Activated naive CD4-positive, alpha-beta T cell treated with anti-CD3 and anti-CD28 coated beads, Interleukin-2, amount 50 U/mL, for 72 hours (primary cell): ENCODE measurements at regions not wholly inside any gene's neighbourhood (a gene's known extent, or its start where the extent isn't known, plus 50 kb on each side); places are given as distances from the start of the nearest gene placed in this dataset.

Experiments used
- ATAC-seq, 2 donors: fragments of 150-1000 bp; cut with Tn5 transposase; 2 replicates each; pipeline ENCODE4 v1.10.0; 2021; ENCODE audit warnings: mild to moderate bottlenecking in 2 of 2, moderate library complexity in 2 of 2
- DNase-seq, 2 donors: peaks; one replicate each; pipeline ENCODE4 v3.0.0; 2021 to 2022; ENCODE audit warnings: low spot score in 2 of 2
- H3K27ac Mint-ChIP-seq, 2 donors: one replicate each; pipeline ENCODE4 v1.8.0; 2022; ENCODE audit warnings: mild to moderate bottlenecking in 2 of 2, mixed read lengths in 2 of 2
- H3K36me3 Mint-ChIP-seq, 2 donors: one replicate each; pipeline ENCODE4 v1.8.0; 2022; ENCODE audit warnings: mixed read lengths in 2 of 2
- H3K9me3 Mint-ChIP-seq, 2 donors: one replicate each; pipeline ENCODE4 v1.8.0; 2022; ENCODE audit warnings: mixed read lengths in 2 of 2

DNA sequence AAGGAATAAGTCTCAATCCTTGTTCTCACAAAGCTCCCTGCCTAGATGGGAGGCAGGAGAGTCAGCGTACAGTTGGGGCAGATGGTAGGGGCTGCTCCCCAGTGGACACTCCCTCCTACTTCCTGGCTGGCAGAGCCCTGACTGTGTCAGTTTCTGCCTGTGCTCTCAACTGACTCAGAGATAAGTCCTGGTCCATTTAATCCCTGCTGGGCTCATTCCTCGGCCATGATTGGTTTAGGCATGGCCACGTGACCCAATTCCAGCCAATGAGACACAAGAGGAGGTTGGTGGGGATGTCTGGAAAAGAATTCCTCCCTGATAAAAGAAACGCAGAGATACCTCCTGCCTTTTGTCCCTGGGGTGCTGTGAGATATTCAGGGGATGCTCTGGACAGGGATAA lies 118.1 kb upstream of the SLC6A11 start:
- ATAC-seq: no peak
- Mint-ChIP-seq H3K27ac (no peak overlapping the region), H3K9me3 (no peaks in the 10 kb centered on the region), H3K36me3 (no peaks in the 10 kb centered on the region)
- no peak for DNase-seq

DNA sequence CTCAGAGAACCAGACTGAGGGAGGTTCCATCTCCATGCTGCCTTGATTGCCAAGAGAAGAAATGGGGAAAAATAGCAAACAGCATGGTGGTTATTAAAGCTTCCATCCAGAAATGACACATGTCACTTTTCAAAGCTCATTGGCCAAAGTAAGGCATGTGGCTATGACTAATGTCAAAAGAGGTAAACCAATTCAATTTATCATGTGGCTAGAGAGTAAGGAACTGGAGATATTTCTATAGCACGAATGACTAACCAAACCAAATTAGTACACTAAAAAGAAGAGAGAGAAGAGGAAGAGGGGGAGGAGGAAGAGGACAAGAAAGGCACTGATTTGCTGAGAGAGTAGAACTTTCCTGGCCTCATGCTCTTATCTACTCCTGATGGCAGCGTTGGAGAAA lies 115.2 kb upstream of the SLC6A11 start:
- Mint-ChIP-seq H3K9me3 (no peaks in the 10 kb centered on the region), H3K27ac (no peak overlapping the region), H3K36me3 (no peaks in the 10 kb centered on the region)
- ATAC-seq (peak; percentile 57 to 87), DNase-seq (no peak)

DNA sequence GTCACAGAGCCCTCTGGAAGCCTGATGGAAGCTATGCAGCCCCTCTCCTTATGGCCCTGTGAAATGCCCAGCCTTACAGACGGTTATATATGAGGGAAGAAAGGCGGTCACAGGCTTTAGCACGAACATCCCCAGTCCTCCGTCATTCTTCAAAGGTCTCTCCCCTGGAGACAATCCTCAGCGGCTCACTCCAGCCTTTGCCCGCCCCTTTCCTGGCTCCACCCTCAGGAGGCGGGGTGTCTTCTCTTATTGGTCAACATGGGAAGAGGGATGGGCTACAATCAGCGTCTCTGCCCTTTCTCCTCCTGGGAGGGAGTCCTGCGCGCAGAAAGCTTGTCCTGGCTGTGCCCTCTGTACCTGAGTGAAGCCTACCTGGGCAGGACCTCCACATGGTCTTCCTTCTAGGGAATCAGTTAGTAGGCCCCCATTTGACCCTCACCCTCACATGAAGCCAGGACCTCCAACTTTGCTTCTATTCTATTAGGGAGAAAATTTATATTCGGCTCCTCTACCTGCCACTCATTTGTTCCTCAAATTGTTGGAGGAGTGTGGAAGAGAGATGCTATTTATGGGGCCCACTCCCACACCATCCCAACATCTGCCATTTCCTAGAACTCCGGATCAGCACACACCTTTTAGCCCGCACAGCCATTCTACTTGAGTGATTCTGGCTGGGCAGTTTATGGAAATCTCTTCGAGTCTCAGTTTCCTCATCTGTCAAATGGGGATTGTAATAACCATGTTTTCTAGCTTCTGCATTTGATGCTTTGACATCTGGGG lies 112.9 kb upstream of the SLC6A11 start:
- H3K36me3 Mint-ChIP-seq: no peaks in the 10 kb centered on the region
- DNase-seq (peak in 1 of 2 donors; percentile 27), ATAC-seq (peak; percentile 31 to 43)
- H3K27ac Mint-ChIP-seq: no peak overlapping the region
- no peaks in the 10 kb centered on the region for H3K9me3 Mint-ChIP-seq

DNA sequence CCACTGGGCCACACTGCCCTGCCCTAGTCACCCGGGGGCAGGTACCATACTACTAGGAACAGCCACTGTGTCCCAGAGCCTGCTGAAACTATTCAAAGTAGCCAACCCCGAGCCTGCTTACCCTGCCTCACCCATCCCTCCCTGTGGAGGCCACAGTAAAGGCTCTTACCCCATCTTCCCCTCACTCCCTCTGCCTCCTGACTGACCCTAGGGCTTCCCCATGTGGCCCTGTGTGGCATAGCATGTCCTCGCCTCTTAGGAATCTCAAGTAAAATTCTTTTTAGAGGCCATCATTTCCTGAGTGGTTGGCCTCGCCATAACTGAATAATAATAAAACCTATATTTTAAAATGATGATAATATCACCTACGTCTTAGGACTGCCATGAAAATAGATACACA lies 112.2 kb upstream of the SLC6A11 start:
- no peak for DNase-seq
- peak in 1 of 2 donors; percentile 19 for ATAC-seq
- Mint-ChIP-seq H3K36me3 (no peaks in the 10 kb centered on the region), H3K27ac (no peak overlapping the region), H3K9me3 (no peaks in the 10 kb centered on the region)

DNA sequence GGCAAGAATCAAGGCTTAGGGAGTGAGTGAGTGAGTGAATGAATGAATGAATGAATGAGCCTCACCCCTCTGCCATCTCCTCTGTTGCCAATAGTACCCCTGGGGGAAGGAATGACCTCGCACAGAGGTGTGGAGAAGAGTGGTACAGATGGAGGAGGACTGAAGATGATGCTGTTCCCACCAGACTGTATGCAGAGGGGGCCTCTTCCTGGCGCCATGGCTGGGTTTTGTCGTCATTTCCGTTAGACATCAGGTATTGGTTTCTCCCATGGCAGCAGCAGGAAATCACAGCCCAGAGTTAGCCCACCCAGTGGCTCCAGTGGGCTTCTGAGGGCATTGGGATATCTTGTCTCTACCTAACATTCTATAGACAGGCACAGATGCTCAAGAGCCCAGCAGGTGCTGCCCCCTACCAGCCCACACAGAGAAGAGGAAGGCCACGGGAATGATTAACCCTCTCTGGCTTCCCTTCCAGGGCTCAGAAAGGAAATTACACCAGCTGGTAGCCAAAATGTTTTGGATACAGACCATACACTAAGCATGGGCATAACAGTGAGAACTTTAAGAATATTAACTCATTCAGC lies 109.8 kb upstream of the SLC6A11 start:
- Mint-ChIP-seq H3K27ac (no peak overlapping the region), H3K36me3 (no peaks in the 10 kb centered on the region), H3K9me3 (no peaks in the 10 kb centered on the region)
- no peak for DNase-seq
- ATAC-seq: no peak

DNA sequence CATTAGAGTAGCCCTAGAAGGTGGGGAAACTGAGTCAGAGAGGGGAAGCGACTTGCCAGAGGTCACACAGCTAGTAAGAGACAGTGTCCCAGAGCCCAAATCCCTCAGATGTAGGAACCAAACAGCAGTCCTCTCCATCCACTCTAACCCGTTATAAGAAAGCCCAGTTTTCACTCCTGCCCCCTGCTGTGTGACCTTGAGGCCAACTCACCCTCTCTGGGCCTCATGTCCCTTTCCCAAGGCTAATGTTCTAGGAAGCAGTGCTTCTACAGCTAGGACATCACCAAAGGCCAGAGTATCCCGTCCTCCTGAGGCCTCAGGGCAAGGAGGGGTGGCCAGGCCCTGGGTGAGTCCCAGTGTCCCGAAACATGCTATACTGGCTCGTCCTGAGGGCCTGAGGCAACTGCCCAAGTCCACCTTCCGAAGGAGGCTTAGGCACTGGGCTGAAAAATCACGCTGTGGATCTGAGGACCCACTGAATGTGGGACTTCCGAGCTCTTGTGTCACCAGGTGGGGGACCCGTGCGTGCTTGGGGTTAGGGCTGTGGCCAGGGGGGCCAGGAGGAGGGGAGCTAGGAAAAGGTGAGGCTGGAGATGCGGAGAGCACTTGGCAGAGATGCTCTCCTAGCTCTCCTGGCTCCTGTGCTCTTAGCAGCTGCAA lies 109.2 kb upstream of the SLC6A11 start:
- Mint-ChIP-seq H3K9me3 (no peaks in the 10 kb centered on the region), H3K27ac (no peak overlapping the region), H3K36me3 (no peaks in the 10 kb centered on the region)
- DNase-seq (no peak), ATAC-seq (no peak)

DNA sequence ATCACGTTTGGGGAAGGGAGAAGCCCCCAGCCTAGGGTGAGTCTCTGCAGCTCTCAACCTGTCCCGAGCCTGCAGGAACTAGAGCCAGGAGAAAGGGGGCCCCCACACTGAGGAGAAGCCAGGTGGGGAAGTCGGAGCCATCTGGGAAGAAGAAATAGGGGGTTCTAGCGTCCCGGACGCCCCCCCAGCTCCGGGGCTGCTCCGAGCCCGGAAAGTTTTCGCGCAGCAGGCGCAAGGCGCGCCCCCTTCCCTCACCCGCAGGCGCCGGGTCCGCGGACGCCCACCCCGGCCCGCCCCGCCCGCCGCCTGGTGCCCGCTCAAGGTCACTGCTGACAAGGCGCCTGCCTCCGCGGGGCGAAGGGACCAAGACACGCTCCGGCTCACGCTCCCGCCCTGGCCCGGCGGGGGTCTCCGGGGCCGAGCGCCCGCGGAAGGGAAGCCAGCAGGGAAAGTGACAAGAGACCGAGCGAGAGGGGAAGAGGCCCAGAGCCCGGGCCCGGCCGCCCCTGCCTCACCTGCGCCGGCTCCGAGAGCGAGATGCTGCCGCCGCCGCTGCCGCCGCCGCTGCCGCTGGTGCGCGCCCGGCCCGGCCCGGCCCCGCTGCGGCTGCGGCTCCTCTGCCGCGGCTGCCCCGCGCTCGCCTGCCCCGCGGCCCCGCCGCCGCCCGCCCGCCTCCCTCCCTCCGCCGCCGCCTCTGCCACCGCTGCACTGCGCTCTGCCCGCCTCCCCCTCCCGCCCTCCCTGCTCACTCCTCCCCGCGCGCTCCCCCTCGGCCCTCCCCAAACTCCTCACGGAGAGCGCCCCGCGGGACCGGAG lies 108.4 kb upstream of the SLC6A11 start:
- ATAC-seq: peak in 1 of 2 donors; percentile 48
- H3K27ac Mint-ChIP-seq: no peak overlapping the region
- H3K9me3 Mint-ChIP-seq: no peaks in the 10 kb centered on the region
- H3K36me3 Mint-ChIP-seq: no peaks in the 10 kb centered on the region
- DNase-seq: no peak

DNA sequence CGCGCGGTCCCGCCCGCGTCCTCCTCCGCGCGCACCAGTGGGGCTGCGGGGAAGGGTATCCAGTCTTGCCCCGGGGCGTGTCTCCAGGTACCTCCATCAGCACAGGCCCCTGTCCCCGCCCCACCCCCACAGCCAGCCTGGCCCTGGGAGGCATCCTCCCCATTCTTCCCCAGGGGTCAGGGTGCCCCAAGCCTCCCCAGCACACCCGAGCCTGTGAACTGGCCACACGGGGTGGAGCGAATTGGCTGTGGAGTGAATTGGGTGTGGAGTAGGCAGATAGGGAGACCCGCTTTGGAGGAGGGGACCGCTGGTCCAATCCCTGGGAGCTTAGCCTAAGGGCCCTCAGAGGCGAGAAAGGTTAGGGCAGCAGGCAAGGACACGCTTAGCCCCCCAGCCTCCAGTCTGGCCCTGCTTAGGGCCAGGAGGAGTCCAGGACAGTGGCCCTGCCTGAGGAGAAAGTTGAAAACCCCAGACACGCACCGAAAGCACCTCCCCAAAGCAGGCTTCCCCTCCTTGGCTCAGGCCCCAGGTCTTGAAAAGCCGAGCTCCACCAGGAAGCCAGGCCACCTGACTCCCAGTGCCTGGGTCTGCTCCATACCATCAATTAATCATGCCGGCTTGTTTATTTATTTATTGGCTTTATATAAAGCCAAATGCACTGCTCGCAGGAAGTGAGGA lies 107.7 kb upstream of the SLC6A11 start:
- Mint-ChIP-seq H3K9me3 (no peaks in the 10 kb centered on the region), H3K27ac (no peak overlapping the region), H3K36me3 (no peaks in the 10 kb centered on the region)
- DNase-seq: no peak
- no peak for ATAC-seq

DNA sequence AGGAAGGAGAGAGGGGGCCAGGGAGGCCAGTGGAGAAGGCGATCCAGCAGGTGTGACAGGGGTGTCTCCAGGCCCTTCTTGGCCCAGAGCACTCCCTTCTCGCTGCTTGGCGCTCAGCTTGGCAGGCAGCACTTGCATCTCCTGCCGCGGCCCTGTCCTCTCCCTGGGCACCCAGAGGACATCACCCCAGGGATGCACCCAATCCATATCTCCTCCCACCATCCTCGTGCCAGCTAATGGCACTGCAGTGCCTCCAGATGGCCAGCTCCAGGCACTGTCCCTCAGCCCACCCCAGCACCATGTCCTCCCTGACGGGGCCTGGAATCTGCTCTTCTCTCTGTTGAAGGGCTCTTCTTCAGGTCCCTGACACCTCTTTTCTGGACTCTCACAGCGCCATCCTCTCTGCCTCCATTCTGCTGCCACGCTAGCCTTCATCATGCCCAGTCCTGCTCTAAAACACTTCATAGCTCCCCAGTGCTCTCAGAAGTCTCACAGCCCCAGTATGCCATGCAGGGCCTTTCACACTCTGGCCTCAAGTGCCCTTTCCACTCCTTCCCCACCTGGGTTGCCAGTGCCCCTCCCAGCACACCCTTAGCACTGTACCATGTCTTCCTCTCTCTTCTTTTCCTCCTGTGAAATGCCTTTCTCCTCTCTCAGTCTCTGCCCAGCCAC lies 106.8 kb upstream of the SLC6A11 start:
- no peak for ATAC-seq
- H3K27ac Mint-ChIP-seq: no peak overlapping the region
- H3K9me3 Mint-ChIP-seq: no peaks in the 10 kb centered on the region
- DNase-seq: peak in 1 of 2 donors; percentile 25
- no peaks in the 10 kb centered on the region for H3K36me3 Mint-ChIP-seq

DNA sequence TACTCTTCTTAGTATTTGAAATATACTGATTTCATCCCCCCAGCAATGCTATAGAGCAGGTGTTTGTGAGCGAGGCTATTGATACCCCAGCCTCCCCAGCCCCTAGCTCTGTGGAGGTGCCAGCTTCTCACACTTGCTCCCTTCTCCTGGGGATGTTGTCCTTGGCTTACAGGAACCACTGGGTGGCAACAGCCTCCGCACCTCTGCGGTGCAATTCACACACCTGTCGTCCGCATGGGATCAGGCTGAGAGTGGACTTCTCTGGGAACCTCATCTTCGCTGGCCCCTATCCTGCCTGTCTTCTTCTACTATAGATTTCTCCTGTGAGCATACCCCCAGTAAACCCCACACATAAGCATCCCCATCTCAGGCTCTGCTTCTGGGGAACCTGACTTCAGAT lies 103.9 kb upstream of the SLC6A11 start:
- Mint-ChIP-seq H3K27ac (no peak overlapping the region), H3K36me3 (no peaks in the 10 kb centered on the region), H3K9me3 (no peaks in the 10 kb centered on the region)
- DNase-seq: no peak
- ATAC-seq: no peak

DNA sequence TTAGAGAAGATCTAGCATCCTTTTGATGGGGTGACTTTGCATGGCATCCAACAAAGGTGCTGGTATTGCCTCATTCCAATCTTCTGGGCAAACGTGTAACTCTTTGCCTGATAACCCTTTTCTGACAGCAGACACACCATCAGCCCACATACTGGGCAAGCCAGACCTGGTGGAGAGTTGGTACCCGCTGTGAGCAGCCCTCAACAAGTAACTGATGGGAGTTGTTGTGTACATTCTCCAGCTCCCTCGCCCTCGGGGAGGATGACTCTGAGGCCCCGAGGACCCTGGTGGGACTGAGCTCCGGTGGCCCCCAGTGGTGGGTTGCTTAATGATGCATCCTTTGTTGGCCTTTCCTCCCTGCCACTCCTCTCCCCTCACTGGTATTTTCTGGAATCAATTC lies 102.4 kb upstream of the SLC6A11 start:
- no peaks in the 10 kb centered on the region for H3K9me3 Mint-ChIP-seq

DNA sequence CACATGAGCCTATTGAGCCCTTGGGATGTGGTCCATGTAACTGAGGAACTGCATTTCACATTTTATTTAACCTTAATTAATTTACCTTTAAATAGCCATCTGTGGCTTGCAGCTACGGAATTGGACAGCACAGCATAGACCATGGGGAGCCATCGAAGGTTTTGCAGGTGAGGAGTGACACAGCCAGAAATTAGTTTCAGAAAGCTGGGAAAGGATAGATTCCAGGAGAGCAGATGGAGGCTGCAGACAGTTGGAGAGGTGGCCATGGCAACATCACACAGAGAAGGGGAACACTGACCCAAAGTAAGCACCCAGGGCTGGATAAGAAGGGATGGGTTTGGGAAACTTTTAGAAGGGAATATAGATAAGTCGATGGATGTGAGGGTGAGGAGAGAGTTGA lies 100.1 kb upstream of the SLC6A11 start:
- no peak for ATAC-seq
- no peaks in the 10 kb centered on the region for H3K36me3 Mint-ChIP-seq
- no peak overlapping the region for H3K27ac Mint-ChIP-seq
- no peaks in the 10 kb centered on the region for H3K9me3 Mint-ChIP-seq
- DNase-seq: no peak

More for the DNA sequence above, 102.4 kb upstream of the SLC6A11 start:
- Mint-ChIP-seq H3K36me3 (no peaks in the 10 kb centered on the region), H3K27ac (no peak overlapping the region)
- ATAC-seq: no peak
- DNase-seq: peak in 1 of 2 donors; percentile 9

DNA sequence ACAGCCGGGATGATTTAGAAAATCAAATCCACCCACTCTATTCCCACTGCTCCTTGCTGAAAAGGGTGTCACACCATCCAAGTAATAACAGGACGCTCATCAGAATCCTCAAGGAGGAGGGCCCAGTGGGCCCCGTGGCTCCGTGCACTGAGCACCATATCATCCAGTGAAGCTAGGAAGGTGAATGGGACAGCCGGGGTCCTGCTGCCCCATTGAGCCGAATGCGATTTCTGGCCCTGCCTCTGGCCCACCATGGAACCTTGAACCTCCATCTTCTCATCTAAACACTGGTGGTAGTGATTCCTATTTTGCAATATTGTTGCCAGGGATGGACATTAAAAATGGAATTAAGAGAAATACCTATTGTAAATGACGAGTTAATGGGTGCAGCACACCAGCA lies 99.1 kb upstream of the SLC6A11 start:
- Mint-ChIP-seq H3K27ac (no peak overlapping the region), H3K36me3 (no peaks in the 10 kb centered on the region), H3K9me3 (no peaks in the 10 kb centered on the region)
- DNase-seq: peak in 1 of 2 donors; percentile 2
- no peak for ATAC-seq

DNA sequence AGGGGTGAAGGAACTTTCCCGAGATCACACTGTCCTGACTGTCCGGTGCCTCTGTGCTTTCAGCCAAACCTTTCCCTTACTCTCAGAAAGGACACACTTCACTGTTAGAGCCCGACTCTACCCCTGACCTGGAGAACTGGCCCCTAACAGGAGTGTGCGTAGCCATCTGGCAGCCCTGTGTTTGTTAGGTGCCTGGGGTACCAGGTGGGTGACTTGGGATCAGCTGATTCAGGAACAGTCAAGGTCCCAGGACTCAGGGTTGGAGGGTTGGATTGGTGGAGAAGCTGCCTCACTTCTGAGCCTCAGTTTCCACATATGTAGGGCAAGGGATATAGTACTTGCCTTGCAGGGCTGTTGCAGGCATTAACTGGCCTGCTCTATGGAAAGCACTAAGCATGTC lies 98.3 kb upstream of the SLC6A11 start:
- Mint-ChIP-seq H3K36me3 (no peaks in the 10 kb centered on the region), H3K27ac (no peak overlapping the region), H3K9me3 (no peaks in the 10 kb centered on the region)
- no peak for ATAC-seq
- DNase-seq: no peak

DNA sequence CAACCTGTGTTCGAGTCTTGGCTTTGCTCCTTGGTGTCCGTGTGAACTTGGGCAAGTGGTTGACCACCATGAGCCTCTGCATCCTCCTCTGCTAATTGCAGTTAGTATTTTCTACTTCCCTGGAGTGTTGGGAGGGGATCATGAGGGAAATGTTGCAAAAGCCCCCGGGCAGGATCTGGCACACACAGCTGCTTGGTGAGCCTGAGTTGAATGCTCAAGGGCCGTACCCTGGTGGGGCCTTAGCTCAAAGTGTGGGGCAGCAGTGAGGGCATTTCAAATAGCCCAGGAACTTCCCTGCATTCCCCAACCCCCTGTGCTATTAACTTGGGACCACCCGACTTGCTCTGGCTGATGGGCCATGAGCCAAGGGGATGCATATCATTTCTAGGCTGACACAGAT lies 94.9 kb upstream of the SLC6A11 start:
- Mint-ChIP-seq H3K9me3 (no peaks in the 10 kb centered on the region), H3K36me3 (no peaks in the 10 kb centered on the region), H3K27ac (no peak overlapping the region)
- ATAC-seq (no peak), DNase-seq (no peak)

DNA sequence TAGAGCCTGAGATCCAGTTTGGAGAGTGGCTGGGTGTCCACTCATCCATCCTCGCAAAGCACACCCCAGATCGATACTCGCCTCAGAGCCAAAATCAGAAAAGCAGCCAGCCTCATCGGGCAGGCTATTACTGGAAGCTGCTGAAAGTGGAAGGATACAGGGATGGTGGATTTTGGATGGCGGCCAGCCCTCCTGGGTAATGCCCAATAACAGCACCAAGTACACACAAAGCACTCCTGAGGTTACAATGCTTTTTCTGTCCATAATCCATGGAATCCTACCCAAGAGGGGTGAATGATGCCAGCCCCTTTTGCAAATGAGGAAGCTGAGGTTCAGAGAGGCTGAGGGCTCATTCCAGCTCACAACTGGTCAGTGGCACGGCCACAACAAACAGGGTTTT lies 93.1 kb upstream of the SLC6A11 start:
- ATAC-seq (no peak), DNase-seq (no peak)
- Mint-ChIP-seq H3K9me3 (no peaks in the 10 kb centered on the region), H3K36me3 (no peaks in the 10 kb centered on the region), H3K27ac (no peak overlapping the region)
